RWPE2 (cell line): ENCODE measurements at regions not wholly inside any gene's neighbourhood (a gene's known extent, or its start where the extent isn't known, plus 50 kb on each side); places are given as distances from the start of the nearest gene placed in this dataset.
A peak's percentile ranks its signal among the peaks of the same experiment; 100 is the strongest.

ENCODE experiments used
- ATAC-seq: fragments of 200-7000 bp; cut with Tn5 transposase; 3 replicates; pipeline ENCODE4 v1.9.1; 2021; ENCODE audit warnings: low read depth
- DNase-seq: peaks from one replicate; pipeline ENCODE4 v3.0.0-alpha.2; 2020; ENCODE audit warnings: low spot score
- H3K27ac ChIP-seq: fragments of 450-650 bp; 2 replicates; pipeline ENCODE4 v1.5.1; 2017; ENCODE audit warnings: mild to moderate bottlenecking; ENCODE audit not compliant: poor library complexity, severe bottlenecking
- H3K27me3 ChIP-seq: fragments of 250-450 bp; sonication (Bioruptor Pico); 2 replicates; pipeline ENCODE4 v1.5.1; 2021; ENCODE audit warnings: mild to moderate bottlenecking, moderate library complexity; ENCODE audit not compliant: insufficient read depth, poor library complexity, severe bottlenecking
- H3K36me3 ChIP-seq: fragments of 250-450 bp; sonication (Bioruptor Pico); 2 replicates; pipeline ENCODE4 v1.5.1; 2020; ENCODE audit warnings: low read depth, mild to moderate bottlenecking, moderate library complexity
- H3K4me1 ChIP-seq: fragments of 250-450 bp; sonication (Bioruptor Pico); 2 replicates; pipeline ENCODE4 v1.5.1; 2021; ENCODE audit warnings: mild to moderate bottlenecking, moderate library complexity; ENCODE audit not compliant: insufficient read depth, poor library complexity, severe bottlenecking
- H3K4me3 ChIP-seq: fragments of 250-450 bp; sonication (Bioruptor Pico); 2 replicates; pipeline ENCODE4 v1.5.1; 2021; ENCODE audit warnings: mild to moderate bottlenecking, moderate library complexity; ENCODE audit not compliant: severe bottlenecking
- H3K9me3 ChIP-seq: fragments of 250-450 bp; sonication (Bioruptor Pico); 2 replicates; pipeline ENCODE4 v1.5.1; 2021; ENCODE audit warnings: mild to moderate bottlenecking, moderate library complexity; ENCODE audit not compliant: severe bottlenecking
- CTCF ChIP-seq: fragments of 450-650 bp; IDR thresholded peaks from one replicate; pipeline ENCODE4 v1.5.1; 2017; ENCODE audit warnings: mild to moderate bottlenecking, moderate library complexity; ENCODE audit not compliant: poor library complexity, severe bottlenecking

GRCh38 chr12:89775063-89775985 is 66.7 kb upstream of the ATP2B1 start:
- no peak for TF ChIP-seq CTCF
- Histone ChIP-seq H3K27ac (peak overlapping the region; percentile 86), H3K36me3 (no peaks in the 10 kb centered on the region), H3K4me1 (peaks cover 31% of the 10 kb centered on the region), H3K4me3 (no peak overlapping the region), H3K27me3 (no peaks in the 10 kb centered on the region), H3K9me3 (no peaks in the 10 kb centered on the region)
- ATAC-seq = peak; percentile 87
- no peak for DNase-seq

GRCh38 chr12:89774645-89775044 is 66.0 kb upstream of the ATP2B1 start:
- Histone ChIP-seq H3K27me3 (no peaks in the 10 kb centered on the region), H3K4me1 (peaks cover 32% of the 10 kb centered on the region), H3K9me3 (no peaks in the 10 kb centered on the region), H3K4me3 (no peak overlapping the region), H3K36me3 (no peaks in the 10 kb centered on the region), H3K27ac (peak overlapping the region; percentile 86)
- TF ChIP-seq CTCF = no peak
- ATAC-seq (no peak), DNase-seq (no peak)

DNA sequence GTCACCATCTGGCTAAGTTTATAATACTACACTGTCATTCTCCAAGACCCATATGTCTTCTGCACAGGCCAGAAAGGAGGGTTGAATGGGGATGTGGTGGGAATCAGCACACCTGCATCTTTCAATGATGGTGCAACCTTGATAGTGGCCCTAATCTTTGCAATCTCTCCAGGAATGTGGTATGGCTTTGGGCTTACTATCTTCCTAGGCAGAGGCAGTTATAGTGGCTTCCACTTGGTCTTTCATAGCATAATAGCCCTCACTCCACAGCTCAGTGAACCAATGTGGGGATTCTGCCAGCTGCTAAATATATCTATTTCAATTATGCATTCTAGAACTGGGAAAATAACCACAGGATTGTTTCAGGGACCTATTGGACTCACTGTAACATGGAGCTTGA is 61.8 kb upstream of the ATP2B1 start:
- Histone ChIP-seq H3K4me3 (no peak overlapping the region), H3K27me3 (no peaks in the 10 kb centered on the region), H3K4me1 (peaks cover 22% of the 10 kb centered on the region), H3K36me3 (no peaks in the 10 kb centered on the region), H3K27ac (peak overlapping the region; percentile 84), H3K9me3 (no peaks in the 10 kb centered on the region)
- no peak for DNase-seq
- no peak for ATAC-seq
- no peak for TF ChIP-seq CTCF

DNA sequence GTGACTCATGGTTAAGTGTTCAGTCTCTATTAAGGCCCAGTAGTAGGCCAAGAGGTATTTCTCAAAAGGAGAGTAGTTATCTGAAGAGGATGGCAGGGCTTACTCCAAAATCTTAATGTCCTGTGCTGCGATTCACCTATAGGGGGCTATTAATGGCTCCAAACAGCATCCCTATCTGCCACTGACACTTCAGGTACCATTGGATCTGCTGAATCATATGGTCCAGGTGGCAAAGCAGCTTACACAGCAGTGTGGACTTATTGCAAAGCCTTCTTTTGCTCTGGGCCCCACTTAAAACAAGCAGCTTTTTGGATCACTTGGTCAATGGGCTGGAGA is 60.8 kb upstream of the ATP2B1 start:
- Histone ChIP-seq H3K9me3 (no peaks in the 10 kb centered on the region), H3K27me3 (no peaks in the 10 kb centered on the region), H3K36me3 (no peaks in the 10 kb centered on the region), H3K4me3 (no peak overlapping the region), H3K4me1 (peaks cover 12% of the 10 kb centered on the region), H3K27ac (peak overlapping the region; percentile 84)
- DNase-seq (no peak), ATAC-seq (no peak)
- TF ChIP-seq CTCF = no peak
